Endothelial cell of umbilical vein (primary cell): ENCODE measurements at regions not wholly inside any gene's neighbourhood (a gene's known extent, or its start where the extent isn't known, plus 50 kb on each side); places are given as distances from the start of the nearest gene placed in this dataset.

Source experiments
- BruUV-seq: library from RNA; stranded (reverse); fragments of 400-500 nt; replicated peaks from 2 replicates; lab custom pipeline; 2021; lab: Mats Ljungman, UMichigan
- CTCF ChIA-PET: fragments of 300-600, 350-600 bp; sonication (Branson Sonifier 250); formaldehyde crosslinking; loops from one replicate; lab custom pipeline; 2021; ENCODE audit warnings: antibody characterized with exemption, inconsistent platforms; lab: Charles Lee
- POLR2A ChIA-PET: fragments of 300-600, 350-600 bp; sonication (Branson Sonifier 250); formaldehyde crosslinking; loops from one replicate; lab custom pipeline; 2021; ENCODE audit warnings: antibody characterized with exemption, inconsistent platforms; lab: Charles Lee
- DNase-seq: peaks from one replicate; pipeline ENCODE4 v3.0.0-alpha.2; 2011; ENCODE audit warnings: low read depth, low spot score
- FAIRE-seq: peaks from 2 replicates; lab custom pipeline; 2011; peaks lifted over from hg19 to GRCh38; lab: Jason Lieb, UNC
- H2AFZ ChIP-seq: 2 replicates; pipeline ENCODE4 v1.6.0; 2012; ENCODE audit warnings: low read depth, low read length, control low read depth, inconsistent platforms
- H3K27ac ChIP-seq: 2 replicates; pipeline ENCODE4 v1.5.1; 2011; ENCODE audit warnings: low read depth, mild to moderate bottlenecking, control low read depth, low read length, moderate library complexity; ENCODE audit not compliant: insufficient read depth
- H3K27me3 ChIP-seq, 2 experiments: 2 replicates each; pipeline versions ENCODE4 v1.6.0 to v1.6.1; 2011; ENCODE audit warnings: low read length in 2 of 2, mixed read lengths in 1 of 2; ENCODE audit not compliant: control insufficient read depth in 2 of 2, insufficient read depth in 2 of 2
- H3K36me3 ChIP-seq, 2 experiments: 2 replicates in 1 of 2; 3 replicates in 1 of 2; pipeline ENCODE4 v1.5.1; 2011; ENCODE audit warnings: low read length in 2 of 2, mild to moderate bottlenecking in 1 of 2, moderate library complexity in 1 of 2; ENCODE audit not compliant: control insufficient read depth in 2 of 2, insufficient read depth in 2 of 2; ENCODE audit errors: extremely low read depth in 1 of 2
- H3K4me1 ChIP-seq: 3 replicates; pipeline ENCODE4 v1.5.1; 2011; ENCODE audit warnings: mild to moderate bottlenecking, low read length; ENCODE audit not compliant: control insufficient read depth, insufficient read depth; ENCODE audit errors: extremely low read depth
- H3K4me2 ChIP-seq: 2 replicates; pipeline ENCODE4 v1.6.1; 2011; ENCODE audit warnings: low read length, control low read depth, mixed read lengths; ENCODE audit not compliant: insufficient read depth
- H3K4me3 ChIP-seq, 3 experiments: fragments of 200-600 bp in 1 of 3; sonication (generic), shearing (Covaris generic) in 1 of 3; replicated peaks in 1 of 3; 2 replicates each; pipeline ENCODE4 v1.5.1; 2011 to 2016; ENCODE audit warnings: control low read depth in 3 of 3, low read length in 3 of 3, mild to moderate bottlenecking in 2 of 3, inconsistent platforms in 1 of 3, low read depth in 1 of 3, moderate library complexity in 1 of 3; ENCODE audit not compliant: insufficient read depth in 1 of 3
- H3K79me2 ChIP-seq: 2 replicates; pipeline ENCODE4 v1.6.0; 2012; ENCODE audit warnings: low read length, inconsistent platforms; ENCODE audit not compliant: control insufficient read depth, insufficient read depth
- H3K9ac ChIP-seq: replicated peaks from 2 replicates; pipeline ENCODE3; 2011; ENCODE audit warnings: low read length, control low read depth; ENCODE audit not compliant: insufficient read depth; ENCODE audit errors: extremely low read depth
- H3K9me1 ChIP-seq: replicated peaks from 3 replicates; pipeline ENCODE4 v1.6.0; 2011; ENCODE audit warnings: mild to moderate bottlenecking, low read length; ENCODE audit not compliant: control insufficient read depth, insufficient read depth; ENCODE audit errors: extremely low read depth
- H3K9me3 ChIP-seq: replicated peaks from 2 replicates; pipeline ENCODE4 v1.5.1; 2012; ENCODE audit warnings: low read length, inconsistent platforms; ENCODE audit not compliant: control insufficient read depth, insufficient read depth
- H4K20me1 ChIP-seq: replicated peaks from 2 replicates; pipeline ENCODE3; 2011; ENCODE audit warnings: mild to moderate bottlenecking, low read length; ENCODE audit not compliant: control insufficient read depth, insufficient read depth; ENCODE audit errors: extremely low read depth
- CTCF ChIP-seq, 2 donors: IDR thresholded peaks; 1 replicate in 1 of 2; 2 replicates in 1 of 2; pipeline ENCODE4 v1.5.1; 2011; ENCODE audit warnings: low read length in 2 of 2, mild to moderate bottlenecking in 2 of 2, moderate library complexity in 2 of 2, control low read depth in 1 of 2, inconsistent platforms in 1 of 2, low read depth in 1 of 2; ENCODE audit not compliant: insufficient read depth in 1 of 2; ENCODE audit errors: extremely low read depth in 1 of 2
- EZH2 ChIP-seq: IDR thresholded peaks from 2 replicates; pipeline ENCODE4 v1.6.1; 2012; ENCODE audit warnings: borderline replicate concordance, low read depth, mild to moderate bottlenecking, moderate library complexity, low read length, inconsistent platforms; ENCODE audit not compliant: severe bottlenecking
- FOS ChIP-seq: IDR thresholded peaks from 2 replicates; pipeline ENCODE4 v1.6.1; 2011; ENCODE audit warnings: mild to moderate bottlenecking, low read length, moderate library complexity, borderline replicate concordance; ENCODE audit not compliant: insufficient read depth
- GATA2 ChIP-seq: IDR thresholded peaks from 2 replicates; pipeline ENCODE4 v1.7.0; 2011; ENCODE audit warnings: low read depth, mild to moderate bottlenecking, moderate library complexity, mixed read lengths, low read length; ENCODE audit not compliant: insufficient read length, insufficient read depth
- JUN ChIP-seq: IDR thresholded peaks from 2 replicates; pipeline ENCODE4 v1.6.1; 2011; ENCODE audit warnings: borderline replicate concordance, low read depth; ENCODE audit not compliant: insufficient read length, insufficient read depth
- MAX ChIP-seq: IDR thresholded peaks from 2 replicates; pipeline ENCODE4 v1.6.1; 2011; ENCODE audit not compliant: insufficient read depth, insufficient read length
- MYC ChIP-seq: IDR thresholded peaks from one replicate; pipeline ENCODE4 v1.6.1; 2011; ENCODE audit warnings: mild to moderate bottlenecking, low read depth, low read length
- POLR2A ChIP-seq: IDR thresholded peaks from 2 replicates; pipeline ENCODE4 v1.6.1; 2012; ENCODE audit warnings: low read depth, mild to moderate bottlenecking, control low read depth, low read length
- POLR2AphosphoS5 ChIP-seq: IDR thresholded peaks from 2 replicates; pipeline ENCODE4 v1.6.1; 2012; ENCODE audit warnings: low read depth, mild to moderate bottlenecking, control low read depth, low read length, moderate library complexity; ENCODE audit not compliant: insufficient read depth
- dilution Hi-C: fragments of 300-500 bp; cut with MboI; formaldehyde crosslinking; loops from one replicate; pipeline ENCODE4 v1.15.0; 2019; ENCODE audit warnings: low sequenced_read_pairs; ENCODE audit not compliant: extremely low pct_ligation_motif_present
- intact Hi-C: fragments of 100-400 bp; cut with micrococcal nuclease; formaldehyde crosslinking; loops from one replicate; pipeline ENCODE4 v1.10.0; 2022

DNA sequence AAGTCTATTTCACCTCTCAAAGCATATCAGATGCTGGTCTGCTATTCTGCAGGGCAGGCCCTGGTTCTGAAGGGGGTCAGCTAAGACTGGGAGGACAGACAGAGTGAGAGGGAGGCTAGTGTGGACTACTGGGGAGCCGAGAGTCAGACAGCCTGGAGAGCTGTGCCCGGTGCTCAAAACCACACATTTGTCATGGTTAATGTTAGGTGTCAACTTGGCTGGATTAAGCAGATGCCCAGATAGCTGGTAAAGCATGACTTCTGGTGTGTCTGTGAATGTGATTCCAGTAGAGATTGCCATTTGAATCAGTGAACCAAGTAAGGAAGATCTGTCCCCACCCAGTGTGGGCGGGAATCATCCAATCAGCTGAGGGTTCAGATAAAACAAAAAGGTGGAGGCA is 102.6 kb downstream of the SNX19 start:
- POLR2A ChIA-PET: no interaction called here
- FAIRE-seq: no peak

DNA sequence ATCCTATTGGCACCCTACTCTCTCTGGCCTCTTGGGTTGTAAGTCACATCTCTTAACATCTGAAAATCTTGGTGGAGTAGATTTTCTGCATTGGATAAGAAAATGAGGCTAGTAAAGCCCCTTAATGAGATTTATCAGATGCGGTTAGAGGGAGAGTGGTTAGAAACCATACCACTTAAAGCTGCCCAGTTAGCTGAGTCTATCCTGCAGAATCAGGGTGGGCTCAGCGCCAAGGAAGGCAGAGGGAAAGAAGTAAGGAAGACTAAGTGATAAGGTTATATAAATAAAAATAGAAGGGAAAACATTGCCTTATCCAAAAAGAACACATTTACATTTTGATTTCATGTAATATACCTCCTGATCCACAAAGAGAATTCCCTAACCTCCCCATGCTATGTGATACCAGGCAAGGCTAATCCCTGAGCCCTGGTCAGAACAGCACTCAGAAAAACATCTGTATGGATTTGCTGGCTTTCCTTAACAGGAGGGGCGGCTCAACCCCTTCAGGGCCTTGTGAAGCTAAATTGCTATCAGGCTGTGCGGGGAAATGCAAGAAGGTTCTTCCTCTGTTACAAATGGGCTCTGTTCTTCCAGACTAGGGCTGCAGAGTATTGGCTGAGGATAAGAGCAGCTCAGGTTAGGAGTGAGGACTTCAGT is 101.7 kb downstream of the SNX19 start:
- H3K9ac ChIP-seq: no peak overlapping the region
- no peak overlapping the region for H2AFZ ChIP-seq
- H3K4me2 ChIP-seq: no peak overlapping the region
- H4K20me1 ChIP-seq: no peaks in the 10 kb centered on the region
- no peaks in the 10 kb centered on the region for H3K9me1 ChIP-seq
- no peaks in the 10 kb centered on the region for H3K79me2 ChIP-seq
- no peaks in the 10 kb centered on the region for H3K36me3 ChIP-seq
- H3K4me3 ChIP-seq: no peak overlapping the region
- H3K27me3 ChIP-seq: peaks cover 0 to 1% of the 10 kb centered on the region in 2 experiments
- H3K9me3 ChIP-seq: no peaks in the 10 kb centered on the region
- BruUV-seq: no TSS peak
- no peak for TF ChIP-seq MAX
- TF ChIP-seq GATA2: no peak
- no peak for TF ChIP-seq CTCF (IDR thresholded peaks at IDR 0.05; ENCODE audit: extremely low read depth in 1 of 2, insufficient read depth in 1 of 2, low read depth in 1 of 2, low read length in 2 of 2)
- TF ChIP-seq POLR2AphosphoS5: no peak
- no peak for TF ChIP-seq POLR2A
- no peak for TF ChIP-seq EZH2
- TF ChIP-seq FOS: no peak
- no peak for TF ChIP-seq JUN
- no peak for TF ChIP-seq MYC
- CTCF ChIA-PET: no interaction called here
- H3K4me1 ChIP-seq: no peaks in the 10 kb centered on the region
- POLR2A ChIA-PET: no interaction called here
- FAIRE-seq (no peak), DNase-seq (no peak)
- intact Hi-C loops: no loop called here
- H3K27ac ChIP-seq: no peak overlapping the region
- dilution Hi-C loops: no loop called here

More for the DNA sequence above, 102.6 kb downstream of the SNX19 start:
- Histone ChIP-seq H3K4me2 (no peak overlapping the region), H4K20me1 (no peaks in the 10 kb centered on the region), H3K79me2 (no peaks in the 10 kb centered on the region), H3K9me3 (no peaks in the 10 kb centered on the region), H2AFZ (no peak overlapping the region), H3K9ac (no peak overlapping the region), H3K36me3 (no peaks in the 10 kb centered on the region), H3K9me1 (no peaks in the 10 kb centered on the region), H3K27me3 (peaks cover 0 to 1% of the 10 kb centered on the region in 2 experiments), H3K4me3 (no peak overlapping the region), H3K4me1 (no peaks in the 10 kb centered on the region), H3K27ac (no peak overlapping the region)
- no peak for TF ChIP-seq GATA2
- TF ChIP-seq EZH2: no peak
- TF ChIP-seq POLR2A: no peak
- intact Hi-C loops: no loop called here
- CTCF ChIA-PET: no interaction called here
- DNase-seq: no peak
- dilution Hi-C loops: no loop called here
- BruUV-seq: no TSS peak
